K562 (cell line): ENCODE measurements at regions not wholly inside any gene's neighbourhood (a gene's known extent, or its start where the extent isn't known, plus 50 kb on each side); places are given as distances from the start of the nearest gene placed in this dataset.

Source experiments
- ATAC-seq: fragments of 200-7000 bp; cut with Tn5 transposase; 3 replicates; pipeline ENCODE4 v1.9.1; 2020; ENCODE audit warnings: moderate library complexity
- BruUV-seq: library from RNA; stranded (reverse); fragments of 400-500 nt; replicated peaks from 2 replicates; lab custom pipeline; 2021; lab: Mats Ljungman, UMichigan
- CTCF ChIA-PET: fragments of 300-600 bp; formaldehyde crosslinking; extraction: SDS; loops from one replicate; lab custom pipeline; 2021; ENCODE audit warnings: low intra/inter-chr PET ratio; lab: Yijun Ruan, JAX
- POLR2A ChIA-PET: fragments of 300-600, 350-650 bp; sonication (Branson Sonifier 250); formaldehyde crosslinking; extraction: SDS; loops from one replicate; lab custom pipeline; 2021; ENCODE audit warnings: antibody characterized with exemption, inconsistent platforms; lab: Yijun Ruan, JAX
- DNase-seq, 4 experiments: peaks; one replicate each; pipeline versions ENCODE4 v3.0.0 to v3.0.0-alpha.2; 2011 to 2018; ENCODE audit warnings: low spot score in 3 of 4, mixed read lengths in 3 of 4; ENCODE audit errors: extremely low read depth in 1 of 4
- FAIRE-seq: peaks from 2 replicates; lab custom pipeline; 2011; peaks lifted over from hg19 to GRCh38; lab: Jason Lieb, UNC
- H2AFZ ChIP-seq: 2 replicates; pipeline ENCODE4 v1.6.0; 2011; ENCODE audit warnings: low read depth, low read length, control low read depth, inconsistent platforms
- H3K27ac ChIP-seq: fragments of 200-600 bp; 3 replicates; pipeline ENCODE4 v1.8.0; 2011; ENCODE audit warnings: low read depth, mild to moderate bottlenecking, control low read depth, inconsistent platforms, low read length, moderate library complexity, mixed read lengths; ENCODE audit errors: extremely low read depth
- H3K27me3 ChIP-seq, 2 experiments: fragments of 300-600 bp in 1 of 2; 2 replicates in 1 of 2; 3 replicates in 1 of 2; pipeline versions ENCODE4 v1.6.0 to v1.8.0; 2011; ENCODE audit warnings: inconsistent platforms in 2 of 2, low read length in 2 of 2, mild to moderate bottlenecking in 1 of 2, mixed read lengths in 1 of 2, moderate library complexity in 1 of 2; ENCODE audit not compliant: control insufficient read depth in 2 of 2, insufficient read depth in 2 of 2
- H3K36me3 ChIP-seq: fragments of 300-600 bp; 3 replicates; pipeline ENCODE4 v1.8.0; 2011; ENCODE audit warnings: mild to moderate bottlenecking, low read length, inconsistent platforms; ENCODE audit not compliant: control insufficient read depth, insufficient read depth
- H3K4me1 ChIP-seq, 2 experiments: fragments of 200-600 bp in 1 of 2; replicated peaks in 1 of 2; 2 replicates in 1 of 2; 3 replicates in 1 of 2; pipeline versions ENCODE4 v1.5.1 to v1.8.0; 2011; ENCODE audit warnings: inconsistent platforms in 2 of 2, low read length in 2 of 2, mild to moderate bottlenecking in 1 of 2, mixed read lengths in 1 of 2, moderate library complexity in 1 of 2; ENCODE audit not compliant: control insufficient read depth in 2 of 2, insufficient read depth in 2 of 2
- H3K4me2 ChIP-seq: 2 replicates; pipeline ENCODE4 v1.6.1; 2011; ENCODE audit warnings: low read length, control low read depth, inconsistent platforms, mixed read lengths; ENCODE audit not compliant: insufficient read depth
- H3K4me3 ChIP-seq: fragments of 200-600 bp; sonication (generic), shearing (Covaris generic); 2 replicates; pipeline ENCODE4 v1.5.1; 2016; ENCODE audit warnings: control low read depth, inconsistent platforms
- H3K79me2 ChIP-seq: fragments of 200-600 bp; 3 replicates; pipeline ENCODE4 v1.8.0; 2011; ENCODE audit warnings: low read length, inconsistent platforms; ENCODE audit not compliant: control insufficient read depth, insufficient read depth
- H3K9ac ChIP-seq, 2 experiments: 2 replicates each; pipeline versions ENCODE4 v1.6.0 to v1.6.1; 2011; ENCODE audit warnings: low read depth in 2 of 2, low read length in 2 of 2, control low read depth in 1 of 2, inconsistent platforms in 1 of 2, mild to moderate bottlenecking in 1 of 2, mixed read lengths in 1 of 2; ENCODE audit not compliant: insufficient read depth in 1 of 2
- H3K9me1 ChIP-seq: one replicate; pipeline ENCODE4 v1.6.0; 2011; ENCODE audit warnings: inconsistent platforms, mild to moderate bottlenecking, low read length, moderate library complexity; ENCODE audit not compliant: control insufficient read depth, insufficient read depth
- H3K9me3 ChIP-seq: replicated peaks from 2 replicates; pipeline ENCODE4 v1.5.1; 2011; ENCODE audit warnings: low read depth, low read length, inconsistent platforms; ENCODE audit not compliant: control insufficient read depth, insufficient read depth
- H4K20me1 ChIP-seq: replicated peaks from 2 replicates; pipeline ENCODE4 v1.6.1; 2011; ENCODE audit warnings: low read length, inconsistent platforms, mixed read lengths; ENCODE audit not compliant: control insufficient read depth, insufficient read depth
- AFF4 ChIP-seq: sonication (generic); formaldehyde crosslinking; IDR thresholded peaks from 2 replicates; pipeline ENCODE4 v1.8.0; 2023; ENCODE audit warnings: mild to moderate bottlenecking, missing genetic modification reagents
- ETV5 ChIP-seq: sonication (generic); formaldehyde crosslinking; IDR thresholded peaks from 2 replicates; pipeline ENCODE4 v1.4.0; 2020; ENCODE audit warnings: low read depth, mild to moderate bottlenecking, missing genetic modification reagents
- GATAD2B ChIP-seq: fragments of 450-650 bp; IDR thresholded peaks from 2 replicates; pipeline ENCODE4 v1.6.1; 2017; ENCODE audit warnings: mild to moderate bottlenecking, borderline replicate concordance
- IRF1 ChIP-seq: sonication (generic); formaldehyde crosslinking; IDR thresholded peaks from 2 replicates; pipeline ENCODE4 v1.8.0; 2022; ENCODE audit warnings: missing genetic modification reagents, mild to moderate bottlenecking, borderline replicate concordance
- LARP7 ChIP-seq: fragments of 450-650 bp; IDR thresholded peaks from 2 replicates; pipeline ENCODE4 v1.6.1; 2016
- OTX1 ChIP-seq: fragments of 450-650 bp; formaldehyde crosslinking; IDR thresholded peaks from 2 replicates; pipeline ENCODE4 v1.4.0; 2022; ENCODE audit warnings: mild to moderate bottlenecking
- RBBP5 ChIP-seq: fragments of 200-600 bp; sonication (generic); IDR thresholded peaks from 2 replicates; pipeline ENCODE4 v1.6.1; 2012; ENCODE audit warnings: borderline replicate concordance, mild to moderate bottlenecking, low read length, control low read depth, inconsistent platforms; ENCODE audit not compliant: insufficient read depth, poor library complexity, severe bottlenecking
- SMC3 ChIP-seq: conservative IDR thresholded peaks from 2 replicates; pipeline ENCODE4 v1.6.1; 2011; ENCODE audit warnings: low read depth, low read length, improper control_type of control experiment; ENCODE audit not compliant: insufficient read depth
- SRSF9 ChIP-seq: fragments of 200-400 bp; formaldehyde crosslinking; IDR thresholded peaks from 2 replicates; pipeline ENCODE4 v1.6.1; 2017; ENCODE audit warnings: low read depth, low read length, borderline replicate concordance
- ZNF280A ChIP-seq: fragments of 450-650 bp; IDR thresholded peaks from 2 replicates; pipeline ENCODE4 v1.6.1; 2018; ENCODE audit warnings: mild to moderate bottlenecking, low read depth; ENCODE audit not compliant: partially characterized antibody
- ZNF639 ChIP-seq, 2 experiments: fragments of 200-800 bp in 1 of 2; sonication (Bioruptor generic) in 1 of 2; sonication (generic) in 1 of 2; formaldehyde crosslinking in 1 of 2; IDR thresholded peaks in 1 of 2; conservative IDR thresholded peaks in 1 of 2; 2 replicates each; pipeline versions ENCODE4 v1.5.0 to v1.6.1; 2016 to 2020; ENCODE audit warnings: missing compliant biosample characterization in 1 of 2, missing genetic modification characterization in 1 of 2, missing genetic modification reagents in 1 of 2
- ZNF778 ChIP-seq: fragments of 450-650 bp; formaldehyde crosslinking; IDR thresholded peaks from 2 replicates; pipeline ENCODE4 v1.4.0; 2020; ENCODE audit warnings: mild to moderate bottlenecking, moderate library complexity
- WGBS: fragments of 100-300 bp; shearing (Covaris generic); methylation state at CpG from one replicate; pipeline ENCODE4 v1.1.6; 2016; ENCODE audit warnings: low coverage, mixed read lengths; ENCODE audit not compliant: insufficient coverage; ENCODE audit errors: missing lambda C conversion rate; 5-methylcytosine and 5-hydroxymethylcytosine counted together
- in situ Hi-C: fragments of 300-500 bp; cut with MboI; formaldehyde crosslinking; loops from 4 replicates; pipeline ENCODE4 v1.15.0; 2018; ENCODE audit warnings: inconsistent platforms, mixed read lengths
- intact Hi-C: fragments of 100-400 bp; cut with micrococcal nuclease; formaldehyde crosslinking; loops from 2 replicates; pipeline ENCODE4 v1.14.2; 2022

GRCh38 chr6:55040102-55040848 lies 134.0 kb upstream of the HCRTR2 start:
- intact Hi-C loops = no loop called here
- Histone ChIP-seq H3K79me2 (no peaks in the 10 kb centered on the region), H3K4me3 (no peak overlapping the region), H3K9ac (no peak overlapping the region), H3K9me3 (no peaks in the 10 kb centered on the region), H3K9me1 (no peaks in the 10 kb centered on the region), H3K36me3 (no peaks in the 10 kb centered on the region), H3K4me2 (no peak overlapping the region), H3K4me1 (no peaks in the 10 kb centered on the region), H4K20me1 (no peaks in the 10 kb centered on the region), H3K27me3 (no peaks in the 10 kb centered on the region), H3K27ac (no peak overlapping the region), H2AFZ (no peak overlapping the region)
- POLR2A ChIA-PET = no interaction called here
- FAIRE-seq (no peak), ATAC-seq (no peak), DNase-seq (no peak)
- 0% methylated on average over 3 of the region's 3 CpGs for WGBS
- CTCF ChIA-PET = no interaction called here
- BruUV-seq = no TSS peak
- in situ Hi-C loops = no loop called here
- TF ChIP-seq IRF1 (CRISPR knock-in tag) (no peak), GATAD2B (no peak), RBBP5 (no peak), SMC3 (no peak), SRSF9 (no peak), ETV5 (CRISPR knock-in tag) (no peak), AFF4 (CRISPR knock-in tag) (no peak), ZNF778 (no peak), ZNF639 (CRISPR knock-in tag; conservative IDR thresholded peaks at IDR 0.05 in 1 of 2, IDR thresholded peaks at IDR 0.05 in 1 of 2) (no peak), OTX1 (CRISPR knock-in tag) (no peak), ZNF280A (no peak), LARP7 (no peak)
